NCI-H460 (cell line): ENCODE measurements at regions not wholly inside any gene's neighbourhood (a gene's known extent, or its start where the extent isn't known, plus 50 kb on each side); places are given as distances from the start of the nearest gene placed in this dataset.
"Not testable (repeated sequence)": the region's sequence is repeated elsewhere in the genome, so short reads cannot be mapped to it uniquely, and the experiment has no call there.

Experiments used
- DNase-seq: peaks from one replicate; pipeline ENCODE4 v3.0.0-alpha.2; 2016; ENCODE audit warnings: low read depth; ENCODE audit errors: extremely low read depth

DNA sequence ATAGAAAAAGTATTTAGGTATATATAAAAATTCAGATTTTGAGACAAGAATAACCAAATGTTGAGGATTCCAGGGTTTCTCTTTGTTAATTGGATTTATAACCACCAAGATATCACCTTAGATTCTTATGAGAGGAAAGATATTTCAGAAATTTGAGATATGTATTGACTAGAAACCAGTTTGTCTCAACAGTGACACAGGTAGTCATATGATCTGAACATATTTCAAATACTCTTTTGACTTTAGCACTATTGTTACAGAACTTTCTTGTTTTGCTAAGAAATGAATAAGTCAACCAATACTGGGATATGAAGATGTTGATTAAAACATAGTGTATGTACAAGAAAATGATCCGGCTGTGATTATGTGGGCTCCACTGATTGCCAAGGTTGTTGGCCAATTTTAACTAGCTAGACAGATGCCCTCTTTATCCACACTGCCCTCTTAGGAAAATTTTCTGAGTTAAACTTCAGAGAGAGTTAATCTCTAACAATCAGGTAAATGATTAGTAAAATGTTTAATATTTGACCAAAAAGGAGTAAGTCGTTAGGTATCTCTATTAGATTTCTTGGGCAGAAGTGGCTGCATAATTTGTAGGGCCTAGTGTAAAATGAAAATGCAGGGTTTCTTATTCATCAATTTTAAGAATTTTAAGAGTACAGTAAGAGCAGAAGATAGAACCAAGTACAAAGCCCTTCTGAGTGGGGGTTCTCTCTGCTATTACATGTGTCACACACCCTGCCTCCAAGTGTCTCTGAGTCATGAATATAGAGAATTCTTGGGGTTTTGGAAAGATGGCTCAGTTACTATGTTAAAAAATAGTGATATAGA lies 376.0 kb downstream of the TFEC start:
- DNase-seq = no peak

- DNase-seq = no peak
These were observed 381.1 kb downstream of the TFEC start for GRCh38 chr7:115649429-115649828.

DNA sequence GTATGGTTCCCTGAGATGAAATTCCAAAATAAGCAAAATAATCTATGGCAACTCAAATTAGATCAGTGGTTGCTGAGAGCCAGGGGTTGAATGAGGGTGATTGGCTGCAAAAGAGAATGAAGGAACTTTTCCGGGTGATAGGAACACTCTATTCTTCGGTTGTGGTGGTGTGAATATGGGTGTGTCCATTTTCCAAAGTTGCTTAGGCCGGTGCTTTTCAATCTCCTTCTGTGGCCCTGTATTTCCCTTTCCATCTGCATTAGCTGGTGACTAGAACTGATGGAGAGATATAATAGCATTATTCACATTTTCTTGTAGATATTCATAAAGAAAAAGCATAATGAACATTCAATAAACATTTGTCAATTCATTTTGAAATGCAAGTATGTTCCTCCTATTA lies 382.9 kb downstream of the TFEC start:
- no peak for DNase-seq

DNA sequence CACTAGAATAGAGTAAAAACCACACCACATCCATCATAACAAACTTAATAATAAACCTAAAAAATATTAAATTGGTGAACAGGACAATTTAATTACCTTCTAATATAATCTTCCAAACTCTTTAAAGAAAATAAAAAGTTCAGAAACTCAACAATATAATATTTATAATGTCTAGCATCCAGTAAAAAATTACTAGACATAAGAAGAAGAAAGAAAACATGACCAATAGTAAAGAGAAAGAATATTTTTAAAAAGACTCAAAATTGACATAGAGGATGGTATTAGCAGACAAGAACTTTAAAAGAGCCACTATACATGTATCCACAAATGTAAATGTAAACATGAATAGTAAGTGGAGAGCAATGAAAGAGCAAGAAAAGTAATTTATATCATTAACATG lies 388.4 kb downstream of the TFEC start:
- no peak for DNase-seq

DNA sequence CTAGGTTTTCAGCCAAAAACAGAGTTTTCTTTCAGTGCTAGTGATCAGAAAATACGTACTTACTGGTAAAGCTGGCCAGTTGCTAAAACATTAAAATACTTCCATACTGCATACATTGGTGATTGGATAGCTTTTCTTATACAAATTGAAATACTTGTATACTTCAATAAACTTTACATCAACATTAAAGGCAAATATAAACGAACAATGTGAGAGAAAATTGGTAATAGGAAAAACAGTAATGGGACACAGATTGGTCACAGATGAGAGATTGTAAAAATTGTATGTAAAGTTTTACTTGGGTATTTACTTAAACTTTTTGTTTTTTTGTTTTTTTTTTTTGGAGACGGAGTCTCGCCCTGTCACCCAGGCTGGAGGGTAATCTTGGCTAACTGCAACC lies 391.7 kb downstream of the TFEC start:
- no peak for DNase-seq

DNA sequence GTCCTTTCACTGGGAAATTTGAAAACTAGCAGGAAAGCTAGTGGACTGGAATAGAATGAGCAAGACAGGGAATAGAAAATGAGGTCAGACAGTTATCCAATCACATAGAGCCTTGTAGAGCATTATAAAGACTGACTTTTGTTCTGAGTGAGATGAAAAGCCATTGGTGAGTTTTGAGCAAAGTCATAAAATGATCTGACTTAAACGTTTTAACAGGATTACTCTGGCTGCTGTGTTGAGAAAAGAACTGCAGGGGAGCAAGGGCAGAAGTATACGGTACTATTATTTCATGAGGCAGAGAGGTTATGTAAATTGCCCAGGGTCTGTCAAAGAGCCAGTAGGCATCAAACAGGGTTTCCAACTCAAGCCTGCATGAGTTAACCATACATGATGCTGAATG lies 393.4 kb downstream of the TFEC start:
- DNase-seq = no peak

DNA sequence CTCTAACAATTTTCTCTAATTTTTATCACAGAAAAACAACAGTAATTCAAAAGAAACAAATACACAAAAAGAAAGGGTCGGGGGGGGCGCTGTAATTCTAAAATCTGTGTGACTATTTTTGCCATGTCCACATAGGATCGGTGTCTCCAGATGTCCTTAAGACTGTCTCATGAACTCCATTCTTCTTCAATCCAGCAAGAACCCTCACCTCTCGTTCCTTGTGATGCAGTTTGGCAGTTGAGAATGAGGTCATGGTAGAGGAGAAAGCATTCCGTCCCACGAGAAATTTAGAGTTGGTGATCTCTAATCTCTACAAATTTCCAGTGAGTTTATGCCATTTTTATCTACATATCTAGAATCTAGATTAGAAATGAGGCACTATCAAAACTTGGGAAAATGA lies 394.7 kb downstream of the TFEC start:
- no peak for DNase-seq

DNA sequence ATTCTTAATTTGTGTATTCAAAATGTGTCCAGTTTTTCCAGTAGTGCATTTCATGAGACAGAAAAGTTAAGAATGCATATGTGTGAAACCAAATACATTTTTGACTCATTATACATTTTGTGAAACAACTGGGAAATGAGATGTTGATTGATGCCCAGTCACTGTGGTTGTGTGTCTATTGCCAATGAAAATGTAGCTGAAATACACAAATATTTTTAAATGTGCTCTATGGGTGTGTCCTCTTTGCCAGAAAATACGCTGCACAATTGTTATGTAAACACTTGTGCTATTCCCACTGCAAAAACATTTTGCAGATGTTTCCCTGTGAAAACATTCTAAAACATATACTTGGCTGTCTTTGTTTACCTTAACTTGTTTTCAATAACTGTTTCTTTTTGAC lies 395.2 kb downstream of the TFEC start:
- peak; percentile 25 for DNase-seq

DNA sequence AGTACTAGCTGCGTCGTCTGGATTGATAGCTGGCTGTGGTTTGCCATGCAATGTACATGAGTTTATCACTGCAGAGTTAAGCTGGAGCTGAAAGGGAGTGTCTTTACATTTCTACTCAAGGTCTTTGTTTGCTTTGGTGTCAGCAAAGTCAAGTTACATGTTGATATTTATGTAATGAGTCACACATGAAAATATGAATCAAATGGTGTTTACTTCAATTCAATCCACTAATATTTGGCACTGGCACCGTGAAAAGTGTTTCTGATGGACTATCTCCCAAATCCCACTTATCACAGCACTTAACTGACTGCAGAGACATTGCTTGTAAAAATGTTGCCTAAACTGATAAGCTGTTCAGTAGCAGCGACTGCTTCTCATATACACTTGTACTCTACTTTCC lies 395.9 kb downstream of the TFEC start:
- DNase-seq = peak; percentile 57

DNA sequence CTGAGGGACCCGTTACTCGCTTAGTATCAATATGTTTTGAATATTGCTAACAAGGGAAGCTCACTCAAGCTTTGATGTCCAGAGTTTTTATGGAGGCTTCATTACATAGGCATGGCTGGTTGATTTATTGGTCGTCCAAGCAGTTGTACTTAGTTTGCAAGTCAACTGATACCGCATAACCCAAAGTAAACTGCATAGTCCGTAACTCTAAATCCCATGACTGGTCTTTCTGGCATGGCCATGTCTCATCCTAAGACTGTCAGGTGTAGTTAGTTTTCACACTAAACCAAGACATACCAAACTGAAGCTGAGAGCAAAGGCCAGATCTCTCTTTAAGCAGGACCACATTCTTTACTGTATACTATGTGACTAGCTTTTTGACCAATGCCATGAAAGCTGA lies 397.9 kb downstream of the TFEC start:
- DNase-seq = no peak

DNA sequence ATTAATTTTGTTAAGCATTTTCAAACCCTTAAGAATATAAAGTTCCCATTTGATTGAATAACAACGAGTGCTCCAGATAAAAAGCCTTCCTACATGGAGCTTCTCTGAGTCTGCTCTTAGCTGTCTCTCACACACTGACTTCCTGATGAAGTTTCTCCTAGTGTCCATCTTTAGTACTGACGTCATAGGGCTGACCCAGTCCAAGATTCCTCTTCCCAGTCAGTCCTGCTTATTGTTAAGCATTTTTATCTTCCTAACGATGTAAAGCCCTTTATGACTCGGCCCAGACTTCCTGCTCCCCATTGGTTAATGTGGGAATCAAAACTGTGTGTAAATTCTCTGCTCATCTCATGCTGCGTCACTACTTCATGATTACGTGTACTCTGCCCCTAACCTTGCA lies 398.8 kb downstream of the TFEC start:
- DNase-seq = no peak

- no peak for DNase-seq
These were observed 400.5 kb downstream of the TFEC start for GRCh38 chr7:115630049-115630448.

DNA sequence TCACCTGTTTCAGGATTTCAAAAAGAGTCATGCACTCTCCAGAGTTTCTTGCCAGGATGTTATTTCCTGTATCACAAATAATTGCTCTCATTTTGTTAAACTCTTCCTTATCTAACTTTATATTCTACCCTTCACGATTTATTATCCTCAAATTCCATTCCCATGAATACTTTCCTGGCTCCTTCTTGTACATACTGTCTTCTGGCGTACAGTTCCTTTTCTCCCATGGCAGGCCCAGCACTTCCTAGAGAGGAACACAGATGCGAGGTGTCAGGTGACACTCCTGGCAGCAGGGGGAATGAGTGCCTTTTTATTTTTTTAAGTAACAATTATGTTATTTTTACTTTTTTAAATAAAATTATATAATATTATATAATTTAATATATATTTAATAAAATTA lies 411.9 kb downstream of the TFEC start:
- DNase-seq = no peak

- no peak for DNase-seq
These were observed 416.7 kb downstream of the TFEC start for GRCh38 chr7:115613836-115614235.

- no peak for DNase-seq
These were observed 427.1 kb downstream of the TFEC start for GRCh38 chr7:115603416-115603815.

DNA sequence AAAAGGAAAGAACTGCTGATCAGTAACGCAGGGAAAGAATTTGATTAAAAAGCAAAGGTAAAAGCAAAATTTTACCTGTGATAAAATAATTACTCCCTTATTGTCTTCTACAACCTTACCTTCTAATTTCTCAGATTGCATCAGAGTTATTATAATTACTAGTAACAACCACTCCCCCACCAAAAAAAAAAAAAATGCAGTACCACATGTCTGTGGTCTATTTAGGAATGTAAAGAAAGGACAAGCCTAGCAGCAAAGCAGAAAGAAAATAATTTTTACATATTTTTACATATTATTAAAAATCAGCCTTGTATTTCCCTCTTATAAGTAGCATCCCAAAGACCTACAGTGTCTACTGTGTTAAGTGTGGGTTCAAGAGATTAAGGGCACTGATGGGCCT lies 430.4 kb downstream of the TFEC start:
- no peak for DNase-seq

DNA sequence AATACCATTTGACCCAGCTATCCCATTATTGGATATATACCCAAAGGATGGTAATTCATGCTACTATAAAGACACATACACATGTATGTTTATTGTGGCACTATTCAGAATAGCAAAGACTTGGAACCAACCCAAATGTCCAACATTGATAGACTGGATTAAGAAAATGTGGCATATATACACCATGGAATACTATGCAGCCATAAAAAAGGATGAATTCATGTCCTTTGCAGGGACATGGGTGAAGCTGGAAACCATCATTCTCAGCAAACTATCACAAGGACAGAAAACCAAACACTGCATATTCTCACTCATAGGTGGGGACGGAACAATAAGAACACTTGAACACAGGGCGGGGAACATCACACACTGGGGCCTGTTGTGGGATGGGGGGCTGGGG lies 431.4 kb downstream of the TFEC start:
- DNase-seq = not testable (repeated sequence)

DNA sequence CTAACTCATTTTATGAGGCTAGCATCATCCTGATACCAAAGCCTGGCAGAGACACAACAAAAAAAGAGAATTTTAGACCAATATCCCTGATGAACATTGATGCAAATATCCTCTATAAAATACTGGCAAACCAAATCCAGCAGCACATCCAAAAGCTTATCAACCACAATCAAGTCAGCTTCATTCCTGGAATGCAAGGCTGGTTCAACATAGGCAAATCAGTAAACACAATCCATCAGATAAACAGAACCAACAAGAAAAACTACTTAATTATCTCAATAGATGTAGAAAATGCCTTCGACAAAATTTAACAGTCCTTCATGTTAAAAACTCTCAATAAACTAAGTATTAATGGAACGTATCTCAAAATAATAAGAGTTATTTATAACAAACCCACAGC lies 433.3 kb downstream of the TFEC start:
- DNase-seq = not testable (repeated sequence)

- DNase-seq = no peak
These were observed 437.5 kb downstream of the TFEC start for GRCh38 chr7:115593111-115593510.

DNA sequence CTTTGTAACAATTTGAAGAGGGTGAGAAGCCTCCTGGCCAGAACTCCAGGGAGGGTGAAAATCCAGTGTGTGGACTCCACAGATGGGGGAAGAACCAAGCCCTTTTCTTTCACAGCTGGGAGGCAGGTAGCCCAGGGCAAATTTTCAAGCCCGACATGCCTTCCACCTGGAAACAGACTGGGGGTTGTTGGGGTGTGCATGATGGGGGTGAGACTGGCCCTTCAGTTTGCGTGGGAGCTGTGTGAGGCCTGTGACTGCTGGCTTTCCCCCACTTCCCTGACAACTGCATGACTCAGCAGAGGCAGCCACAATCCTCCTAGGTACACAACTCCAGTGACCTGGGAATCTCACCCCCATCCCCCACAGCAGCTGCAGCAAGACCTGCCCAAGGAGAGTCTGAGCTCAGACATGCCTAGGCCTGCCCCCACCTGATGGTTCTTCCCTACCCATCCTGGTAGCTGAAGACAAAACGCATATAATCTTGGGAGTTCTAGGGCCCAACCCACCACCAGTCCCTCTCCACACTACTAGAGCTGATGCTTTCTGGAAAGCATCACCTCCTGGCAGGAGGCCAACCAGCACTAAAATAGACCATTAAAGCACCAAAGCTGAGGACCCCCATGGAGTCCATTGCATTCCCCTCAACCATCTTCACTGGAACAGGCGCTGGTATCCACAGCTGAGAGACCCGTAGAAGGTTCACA lies 445.4 kb downstream of the TFEC start:
- DNase-seq = no peak

DNA sequence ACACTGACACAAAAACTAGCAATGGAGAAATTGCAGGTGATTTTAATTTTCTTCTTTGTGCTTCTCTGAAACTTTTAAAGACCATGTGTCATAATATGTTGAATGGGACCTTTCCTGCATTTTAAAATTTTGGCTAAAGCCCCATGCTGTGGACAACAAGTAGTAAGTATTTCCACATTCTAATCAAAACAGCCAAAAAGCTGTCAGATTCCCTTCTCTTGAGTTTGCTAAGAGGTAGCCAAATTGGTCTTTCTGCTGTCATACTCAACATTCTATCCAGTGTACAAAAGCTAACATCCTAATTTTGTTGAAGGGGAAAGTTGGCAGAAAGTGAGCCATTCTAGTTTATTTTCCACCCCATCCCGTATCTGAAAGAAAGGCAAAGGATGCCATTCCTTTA lies 447.6 kb downstream of the TFEC start:
- DNase-seq = no peak

DNA sequence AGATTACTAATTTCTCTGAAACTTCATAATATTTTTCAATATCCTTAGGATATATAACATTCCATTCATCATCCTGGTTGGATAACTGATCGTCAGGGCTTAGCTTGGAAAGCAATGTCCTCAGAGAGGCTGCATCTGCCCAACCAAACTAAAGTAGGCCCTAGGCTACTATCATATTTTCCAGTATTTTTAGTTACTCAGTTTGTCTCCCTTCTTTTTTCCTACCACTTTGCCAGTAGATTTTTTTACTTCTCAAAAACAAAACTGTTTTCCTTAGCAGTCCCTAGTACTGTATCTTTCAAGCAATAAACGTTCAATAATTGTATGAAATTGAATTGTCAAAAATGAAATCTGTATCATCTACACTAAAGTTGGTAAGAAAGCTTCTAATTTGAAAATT lies 452.0 kb downstream of the TFEC start:
- DNase-seq = no peak
